Fibroblast of peridontal ligament (primary cell): ENCODE measurements at regions not wholly inside any gene's neighbourhood (a gene's known extent, or its start where the extent isn't known, plus 50 kb on each side); places are given as distances from the start of the nearest gene placed in this dataset.
A peak's percentile ranks its signal among the peaks of the same experiment; 100 is the strongest.

ENCODE experiments used
- DNase-seq: peaks from one replicate; pipeline ENCODE4 v3.0.0-alpha.2; 2010; ENCODE audit errors: extremely low read depth

GRCh38 chr12:77299910-77300669 is 234.7 kb upstream of the E2F7 start:
- peak; percentile 87 for DNase-seq

- DNase-seq: peak; percentile 43
Measured at GRCh38 chr12:77299001-77299400, 233.6 kb upstream of the E2F7 start.

GRCh38 chr12:77294016-77294415 is 228.6 kb upstream of the E2F7 start:
- peak; percentile 38 for DNase-seq

GRCh38 chr12:77274926-77275325 is 209.6 kb upstream of the E2F7 start:
- no peak for DNase-seq

GRCh38 chr12:77273898-77274297 is 208.5 kb upstream of the E2F7 start:
- no peak for DNase-seq

- peak; percentile 42 for DNase-seq
Measured at GRCh38 chr12:77256956-77257355, 191.6 kb upstream of the E2F7 start.

- no peak for DNase-seq
Measured at GRCh38 chr12:77253321-77253720, 188.0 kb upstream of the E2F7 start.

GRCh38 chr12:77251799-77252198 is 186.4 kb upstream of the E2F7 start:
- no peak for DNase-seq

GRCh38 chr12:77249892-77250291 is 184.5 kb upstream of the E2F7 start:
- no peak for DNase-seq

GRCh38 chr12:77248036-77248435 is 182.7 kb upstream of the E2F7 start:
- peak; percentile 19 for DNase-seq

- DNase-seq: no peak
Measured at GRCh38 chr12:77247542-77247941, 182.2 kb upstream of the E2F7 start.

- DNase-seq: no peak
Measured at GRCh38 chr12:77243345-77243744, 178.0 kb upstream of the E2F7 start.

GRCh38 chr12:77239617-77240016 is 174.2 kb upstream of the E2F7 start:
- no peak for DNase-seq

GRCh38 chr12:77238335-77238734 is 173.0 kb upstream of the E2F7 start:
- DNase-seq: peak; percentile 23

GRCh38 chr12:77237896-77238295 is 172.5 kb upstream of the E2F7 start:
- DNase-seq: no peak

GRCh38 chr12:77236066-77236465 is 170.7 kb upstream of the E2F7 start:
- DNase-seq: peak; percentile 79

- peak; percentile 89 for DNase-seq
Measured at GRCh38 chr12:77232045-77232444, 166.7 kb upstream of the E2F7 start.

GRCh38 chr12:77231501-77231918 is 166.1 kb upstream of the E2F7 start:
- peak; percentile 94 for DNase-seq

GRCh38 chr12:77229640-77230442 is 164.5 kb upstream of the E2F7 start:
- peak; percentile 87 for DNase-seq

GRCh38 chr12:77228376-77228775 is 163.0 kb upstream of the E2F7 start:
- DNase-seq: no peak

GRCh38 chr12:77226368-77226767 is 161.0 kb upstream of the E2F7 start:
- no peak for DNase-seq

- DNase-seq: no peak
Measured at GRCh38 chr12:77225373-77225772, 160.0 kb upstream of the E2F7 start.

- DNase-seq: no peak
Measured at GRCh38 chr12:77224346-77224745, 159.0 kb upstream of the E2F7 start.
